Bone marrow (tissue), 2 donors: ENCODE measurements at regions not wholly inside any gene's neighbourhood (a gene's known extent, or its start where the extent isn't known, plus 50 kb on each side); places are given as distances from the start of the nearest gene placed in this dataset.

Experiments
- DNase-seq, 2 donors: peaks; one replicate each; lab custom pipeline; 2025; lab: John Stamatoyannopoulos, UW

DNA sequence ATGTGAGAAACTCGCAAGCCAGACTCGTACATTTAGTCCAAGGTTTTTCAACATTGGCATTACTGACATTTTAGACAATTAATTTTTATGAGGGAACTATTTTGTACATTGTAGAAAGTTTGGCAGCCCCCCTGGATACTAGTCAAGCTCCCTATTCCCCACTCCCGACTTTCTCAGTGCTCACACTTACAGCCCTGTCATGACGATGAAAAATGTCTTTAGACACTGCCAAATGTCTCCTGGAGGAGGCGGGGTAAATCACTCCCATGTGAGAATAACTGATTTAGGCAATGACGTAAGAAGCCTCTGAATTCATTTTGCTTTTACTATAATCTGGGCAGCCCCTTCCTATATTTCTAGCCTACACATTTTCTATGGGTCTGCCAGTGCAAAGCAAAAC is 535.8 kb upstream of the KLHL1 start:
- DNase-seq: no peak

- DNase-seq: no peak
Measured at GRCh38 chr13:70634893-70635292, 526.6 kb upstream of the KLHL1 start.

DNA sequence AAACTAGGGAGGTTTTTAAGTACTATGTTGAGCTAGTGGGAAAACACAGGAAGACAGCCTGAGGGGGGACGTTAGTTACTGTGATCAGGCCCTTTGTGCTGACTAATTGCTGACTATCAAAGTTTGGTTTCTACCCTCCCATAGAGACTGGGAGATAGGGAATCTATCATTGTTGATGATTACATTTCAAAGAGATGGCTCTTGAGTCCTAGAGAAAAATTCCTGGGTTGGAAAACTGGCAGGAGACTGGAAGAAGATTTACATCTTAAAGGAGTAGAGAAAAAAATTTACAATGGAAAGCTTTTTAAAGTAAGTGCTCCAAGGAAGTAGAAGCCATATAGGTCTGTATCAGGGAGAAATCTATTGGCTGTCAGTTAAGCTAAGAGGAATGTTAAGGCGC is 522.0 kb upstream of the KLHL1 start:
- DNase-seq: no peak

- DNase-seq: no peak
Measured at GRCh38 chr13:70623239-70623638, 515.0 kb upstream of the KLHL1 start.

GRCh38 chr13:70622796-70623195 is 514.5 kb upstream of the KLHL1 start:
- DNase-seq: no peak

- no peak for DNase-seq
Measured at GRCh38 chr13:70619936-70620335, 511.7 kb upstream of the KLHL1 start.

DNA sequence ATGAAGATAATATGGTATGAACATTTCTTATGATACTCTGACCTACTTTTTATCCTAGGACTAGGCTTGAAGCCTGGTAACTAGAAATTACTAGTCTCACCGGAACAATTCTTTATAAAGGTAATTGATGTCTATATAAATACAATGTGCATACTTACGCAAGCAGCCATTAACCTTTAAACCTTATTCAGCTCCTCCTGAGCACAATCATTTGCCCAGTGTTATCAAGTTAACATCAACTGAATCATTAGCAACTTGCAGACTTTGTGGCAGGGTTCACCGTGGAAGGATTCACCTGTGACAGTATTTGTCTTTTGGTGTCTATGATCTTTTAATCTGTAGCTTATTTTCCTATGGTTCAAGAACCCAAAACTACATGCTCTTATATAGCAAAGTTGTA is 508.6 kb upstream of the KLHL1 start:
- DNase-seq: no peak

DNA sequence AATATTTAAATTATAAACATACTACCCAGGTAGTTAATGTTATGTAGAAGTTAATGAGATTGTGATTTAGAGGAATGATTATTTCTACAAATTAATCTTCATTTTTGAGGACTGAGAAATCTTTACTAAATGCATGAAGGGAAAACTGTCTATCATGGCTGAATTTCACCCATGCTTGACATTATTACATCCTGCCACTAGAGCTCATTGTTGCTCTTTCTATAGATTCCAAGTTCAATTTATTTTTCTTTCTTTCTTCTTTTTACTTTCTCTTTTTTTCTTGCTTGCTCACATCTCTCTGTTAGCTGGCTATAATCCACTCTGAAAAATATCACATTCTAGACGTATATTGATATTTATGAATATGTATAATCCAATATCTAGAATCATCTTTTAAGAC is 505.0 kb upstream of the KLHL1 start:
- DNase-seq: no peak

- no peak for DNase-seq
Measured at GRCh38 chr13:70612881-70613280, 504.6 kb upstream of the KLHL1 start.

DNA sequence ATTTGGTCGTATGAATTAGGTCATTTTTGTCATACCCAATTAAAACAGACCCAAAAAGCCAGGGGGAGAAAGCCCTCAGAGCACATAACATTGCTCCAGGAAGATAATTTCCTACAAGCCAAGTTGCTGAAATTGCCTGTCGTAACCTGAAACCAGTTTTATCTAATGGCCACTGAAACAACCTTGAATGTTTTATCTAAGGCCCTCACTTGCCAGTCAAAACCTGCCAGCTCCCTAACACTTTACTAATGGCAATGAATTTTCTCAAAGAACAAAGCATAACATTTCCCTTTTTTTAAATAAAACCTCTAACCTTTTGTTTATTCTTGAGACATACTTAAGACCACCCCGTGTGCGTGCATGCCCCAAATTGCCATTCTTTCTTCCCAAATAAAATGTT is 496.2 kb upstream of the KLHL1 start:
- DNase-seq: no peak

DNA sequence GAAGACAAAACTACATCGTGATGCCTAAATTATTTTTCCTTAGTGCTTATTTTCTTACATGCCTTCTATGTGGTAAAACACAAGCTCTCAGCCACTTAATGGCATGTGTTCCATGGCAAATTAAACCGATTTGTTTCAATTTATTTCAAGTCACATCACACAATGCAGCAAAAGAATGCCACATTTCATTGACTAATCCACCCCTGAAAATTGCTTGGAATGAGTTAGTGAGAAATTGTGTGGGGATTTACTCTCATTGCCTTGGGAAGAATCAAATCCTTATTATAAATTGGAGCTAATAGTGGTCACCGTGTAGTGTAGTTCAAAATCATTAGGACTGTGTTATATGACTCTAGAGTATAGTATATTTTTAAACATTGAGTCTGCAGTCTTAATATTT is 485.5 kb upstream of the KLHL1 start:
- no peak for DNase-seq

DNA sequence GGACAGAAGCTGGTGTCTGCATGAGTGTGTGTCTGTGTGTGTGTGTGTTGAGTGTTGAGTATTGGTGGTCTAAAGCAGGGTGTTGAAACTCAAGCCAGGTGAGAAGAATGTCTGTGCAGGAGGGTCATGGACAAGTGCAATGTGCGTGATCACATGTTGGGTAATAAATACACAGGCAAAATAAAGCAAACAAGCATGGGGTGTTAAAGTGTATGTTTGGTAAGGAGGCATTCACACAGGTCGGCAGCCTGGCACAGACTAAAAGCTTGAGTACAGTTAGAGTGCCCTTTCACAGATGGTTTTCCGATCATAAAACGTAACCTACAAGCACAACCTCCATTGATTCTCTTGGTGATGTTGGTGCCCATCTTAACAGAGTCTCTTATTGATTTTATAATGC is 476.9 kb upstream of the KLHL1 start:
- DNase-seq: no peak

GRCh38 chr13:70580825-70581224 is 472.6 kb upstream of the KLHL1 start:
- no peak for DNase-seq

GRCh38 chr13:70579941-70580340 is 471.7 kb upstream of the KLHL1 start:
- DNase-seq: no peak

GRCh38 chr13:70571221-70571620 is 463.0 kb upstream of the KLHL1 start:
- no peak for DNase-seq

GRCh38 chr13:70568571-70568970 is 460.3 kb upstream of the KLHL1 start:
- DNase-seq: no peak

DNA sequence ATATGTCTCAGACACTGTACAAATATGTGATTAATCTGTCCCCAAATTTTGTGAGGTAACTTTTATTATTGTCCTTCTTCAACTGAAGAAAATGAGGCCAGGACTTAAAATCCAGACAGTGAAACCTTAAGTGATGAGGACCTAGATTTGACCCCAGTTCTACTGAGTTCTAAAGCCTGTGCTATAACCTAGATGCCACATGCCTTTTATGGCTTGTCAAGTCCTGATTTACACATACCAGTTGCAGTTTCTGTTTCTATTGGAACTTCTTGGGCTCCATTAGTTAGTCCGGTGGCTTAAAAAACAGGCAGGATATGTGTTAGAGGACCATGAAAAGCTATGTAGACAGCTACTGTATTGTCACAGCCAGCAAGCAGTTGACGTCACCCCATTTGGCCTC is 436.5 kb upstream of the KLHL1 start:
- no peak for DNase-seq

DNA sequence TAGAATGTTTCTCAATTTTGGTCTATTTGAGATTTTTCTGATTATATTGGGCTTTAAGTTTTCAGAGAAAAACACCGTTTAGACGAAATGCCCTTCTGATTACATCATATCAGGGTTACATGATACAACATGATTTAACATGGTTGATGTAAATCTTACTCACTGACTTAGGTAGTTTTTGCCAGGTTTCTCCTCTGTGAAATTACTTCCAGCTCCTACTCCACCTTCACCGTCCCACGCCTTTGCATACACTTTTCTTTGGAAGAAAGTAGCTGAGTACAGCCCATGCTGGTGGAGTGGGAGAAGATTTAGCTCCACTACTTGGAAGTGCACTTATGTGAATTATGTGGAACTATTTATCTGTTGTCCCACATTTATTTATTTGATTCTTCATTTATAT is 433.2 kb upstream of the KLHL1 start:
- DNase-seq: no peak

GRCh38 chr13:70534466-70534865 is 426.2 kb upstream of the KLHL1 start:
- DNase-seq: no peak

GRCh38 chr13:70529652-70530051 is 421.4 kb upstream of the KLHL1 start:
- DNase-seq: no peak

DNA sequence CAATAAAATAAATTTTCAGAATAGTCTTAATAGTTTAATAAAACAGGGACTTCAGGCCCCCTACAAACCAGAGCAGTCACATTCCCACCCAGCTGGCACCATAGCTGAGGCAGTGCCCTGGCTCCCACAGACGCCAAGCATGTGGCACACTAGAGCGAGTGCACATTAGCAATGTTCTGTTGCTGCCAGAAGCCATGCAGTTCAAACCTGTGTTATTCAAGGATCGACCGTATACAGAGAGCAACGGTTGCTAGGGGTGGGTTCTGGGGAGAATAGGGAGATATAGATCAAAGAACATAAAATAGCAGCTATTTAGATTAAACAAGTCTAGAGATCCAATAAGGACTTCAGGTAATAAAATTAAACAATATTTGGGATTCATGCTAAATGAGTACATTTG is 419.3 kb upstream of the KLHL1 start:
- DNase-seq: no peak

DNA sequence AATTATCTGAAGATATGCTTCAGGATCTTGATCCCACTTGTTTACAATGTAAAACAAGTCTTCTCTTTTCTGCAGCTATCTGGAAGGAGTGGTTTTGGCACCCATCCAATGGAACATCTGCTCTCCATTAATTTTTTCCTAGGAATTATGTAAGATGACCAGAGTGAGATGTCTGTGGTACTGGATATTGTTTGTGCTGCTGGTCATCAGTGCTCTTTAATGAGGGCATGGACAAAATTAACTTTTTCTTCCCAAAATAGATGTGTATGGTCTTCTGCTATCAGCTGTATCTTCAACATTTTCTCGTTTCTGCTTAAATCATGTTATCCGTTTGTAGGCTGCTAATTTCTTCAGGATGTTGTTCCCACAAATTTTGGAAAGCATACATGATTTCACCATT is 415.4 kb upstream of the KLHL1 start:
- no peak for DNase-seq

DNA sequence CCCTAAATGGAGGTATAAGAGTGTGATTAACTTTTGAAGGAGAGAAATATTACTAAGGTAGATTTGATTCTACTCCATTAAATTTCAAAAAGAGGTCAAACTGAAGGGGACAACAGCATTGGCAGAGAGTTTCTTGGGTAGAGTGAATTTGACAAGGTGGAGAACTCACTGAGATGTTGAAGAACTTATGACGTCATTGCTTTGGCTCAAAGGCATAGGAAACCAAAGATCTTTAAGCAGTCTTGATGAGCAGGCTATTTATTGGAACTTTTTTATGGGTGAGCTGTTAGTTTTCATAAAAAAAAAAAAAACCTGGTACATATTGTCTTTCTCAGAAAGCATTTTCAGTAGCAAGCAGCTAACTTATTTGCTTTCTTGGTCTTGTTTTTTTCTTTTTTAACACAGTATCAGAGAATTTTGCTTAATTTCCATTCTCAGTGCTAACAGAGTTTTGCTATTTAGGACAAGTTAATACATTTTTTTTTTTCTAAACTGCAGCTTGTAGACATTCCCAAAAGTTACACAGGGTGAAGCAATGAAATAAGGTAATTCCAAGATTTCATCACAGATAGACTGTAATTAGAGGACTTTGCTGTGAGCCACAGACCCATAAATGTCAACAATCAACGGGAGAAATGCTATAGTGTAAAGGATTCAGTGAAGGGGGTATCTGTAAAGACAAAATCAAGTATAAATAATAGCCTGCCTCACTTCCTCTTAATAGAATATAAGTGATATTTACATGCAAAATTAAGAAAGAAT is 412.2 kb upstream of the KLHL1 start:
- no peak for DNase-seq

DNA sequence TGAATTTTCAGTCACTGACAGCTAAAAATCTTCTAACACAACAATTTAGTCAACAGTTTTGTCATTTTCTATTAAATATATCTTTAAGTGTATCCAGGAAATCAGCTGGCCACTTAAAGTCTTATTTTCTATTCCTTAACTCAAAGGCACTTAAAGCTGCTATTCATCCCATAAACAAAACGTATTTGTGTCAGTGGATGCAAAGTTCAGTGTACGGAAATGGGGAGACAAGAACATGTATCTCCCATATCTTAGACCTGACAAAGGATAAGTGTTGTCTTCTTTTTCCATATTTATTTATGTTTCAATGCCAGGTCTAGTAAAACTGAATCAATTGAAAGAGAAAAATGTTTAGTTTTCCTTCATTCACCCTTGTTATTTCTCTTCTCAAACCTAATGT is 409.8 kb upstream of the KLHL1 start:
- no peak for DNase-seq

DNA sequence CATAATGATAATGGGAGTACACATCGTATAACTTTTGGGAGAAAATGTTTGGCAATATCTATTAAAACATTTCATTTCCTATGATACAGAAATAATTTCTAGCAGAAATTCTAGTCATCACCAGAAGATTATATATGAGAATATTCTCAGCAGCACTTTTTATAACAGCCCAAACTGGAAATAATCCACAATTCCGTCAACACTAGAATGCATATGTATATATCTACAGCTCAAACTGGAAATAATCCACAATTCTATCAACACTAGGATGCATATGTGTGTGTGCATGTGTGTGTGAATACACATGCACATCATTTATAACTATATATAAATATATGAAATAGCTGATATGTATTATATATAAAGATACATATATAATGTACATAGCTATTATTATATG is 408.0 kb upstream of the KLHL1 start:
- no peak for DNase-seq
